Adrenal gland (tissue), 9 donors: ENCODE measurements at regions not wholly inside any gene's neighbourhood (a gene's known extent, or its start where the extent isn't known, plus 50 kb on each side); places are given as distances from the start of the nearest gene placed in this dataset.

Source experiments
- DNase-seq, 7 donors: peaks; one replicate each; pipeline ENCODE4 v3.0.0-alpha.2; 2019 to 2020
- H3K27ac ChIP-seq, 5 donors: fragments of 200-600 bp; sonication (generic) in 4 of 5; 1 replicate in 3 of 5; 2 replicates in 2 of 5; pipeline versions ENCODE4 v1.5.1 to v1.8.0; 2016 to 2020; ENCODE audit warnings: mild to moderate bottlenecking in 1 of 5
- H3K27me3 ChIP-seq: fragments of 200-600 bp; 2 replicates; pipeline ENCODE4 v1.8.0; 2021
- H3K36me3 ChIP-seq, 2 donors: fragments of 200-600 bp; replicated peaks in 1 of 2; 1 replicate in 1 of 2; 2 replicates in 1 of 2; pipeline versions ENCODE4 v1.5.1 to v1.8.0; 2018 to 2022
- H3K4me1 ChIP-seq, 2 donors: fragments of 200-600 bp; replicated peaks in 1 of 2; 1 replicate in 1 of 2; 2 replicates in 1 of 2; pipeline versions ENCODE4 v1.5.1 to v1.8.0; 2018 to 2021
- H3K4me3 ChIP-seq, 4 donors: fragments of 200-600 bp; sonication (generic) in 3 of 4; one replicate each; pipeline ENCODE4 v1.5.1; 2016 to 2018
- H3K9me3 ChIP-seq, 3 donors: fragments of 200-600 bp; sonication (generic) in 1 of 3; replicated peaks in 1 of 3; 1 replicate in 2 of 3; 2 replicates in 1 of 3; pipeline versions ENCODE4 v1.5.1 to v1.8.0; 2016 to 2021
- POLR2A ChIP-seq, 2 donors: fragments of 450-650 bp; IDR thresholded peaks; one replicate each; pipeline ENCODE4 v1.6.1; 2017; ENCODE audit warnings: antibody characterized with exemption in 2 of 2, mild to moderate bottlenecking in 2 of 2, moderate library complexity in 1 of 2
- WGBS, 4 donors: extraction: QIAGEN DNeasy Blood & Tissue Kit in 2 of 4; methylation state at CpG; one replicate each; pipeline versions ENCODE4 v1.1.5 to v1.1.7; 2013 to 2017; 5-methylcytosine and 5-hydroxymethylcytosine counted together
- intact Hi-C, 2 donors: fragments of 100-400 bp; cut with DNase I; formaldehyde crosslinking; loops; one replicate each; pipeline versions ENCODE4 v1.14.1 to v1.15.0; 2022 to 2023
- TF ChIP-seq, protein P1 (sequence below), 6 experiments: fragments of 450-650 bp in 4 of 6; fragments of 200-600 bp in 2 of 6; sonication (generic) in 1 of 6; IDR thresholded peaks; 1 replicate in 5 of 6; 2 replicates in 1 of 6; pipeline versions ENCODE4 v1.5.1 to v1.8.0; 2016 to 2021; ENCODE audit warnings: antibody characterized with exemption in 6 of 6, mild to moderate bottlenecking in 2 of 6, moderate library complexity in 1 of 6
- donor health status: healthy with polysubstance abuse.
- donor health status: Bipolar disorder and iron deficiency.
- donor health status: DM: yes; HTN: yes; CAD: no.
- donor health status: DM: no; HTN: no; CAD: no.
- donor health status: DM: no; HTN: no; CAD: no.

DNA sequence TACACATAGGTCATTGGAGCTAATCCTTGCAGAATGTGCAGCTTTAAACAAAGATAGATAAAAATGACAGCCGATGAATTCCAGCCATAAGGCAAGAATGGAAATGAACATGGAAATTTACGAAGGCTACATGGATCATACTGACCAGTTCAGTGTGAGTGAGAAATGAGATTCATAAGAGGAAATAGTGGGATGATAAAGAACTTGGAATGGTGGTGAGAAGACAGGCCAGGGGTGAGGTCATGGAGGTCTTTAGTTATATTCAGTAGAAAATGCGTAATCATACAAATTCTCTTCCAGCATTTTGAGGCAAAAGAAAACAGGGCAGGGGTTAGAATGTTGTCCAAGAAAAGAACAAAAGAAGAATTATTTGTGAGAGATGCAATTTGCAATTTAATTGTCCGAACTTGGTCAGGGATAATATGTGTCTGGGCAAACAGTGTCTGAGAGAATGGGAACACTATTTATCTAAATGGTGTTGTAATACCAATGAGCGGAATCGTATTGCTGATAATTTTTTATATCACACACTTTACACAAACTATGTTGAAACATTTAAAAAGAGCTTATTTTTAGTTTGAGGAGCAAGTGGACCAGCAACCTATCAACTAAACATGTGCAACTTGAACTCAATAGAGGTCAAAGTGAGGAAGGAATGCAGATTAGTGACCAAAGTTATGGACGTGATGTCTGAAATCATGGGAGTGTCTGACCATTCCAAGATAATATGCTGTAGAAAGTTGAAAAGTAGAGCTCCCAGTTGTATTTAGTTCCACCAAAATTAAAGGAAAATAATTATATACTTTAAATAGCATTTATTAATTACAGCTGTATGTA is 739.0 kb upstream of the NCAM2 start:
- H3K36me3 ChIP-seq: no peaks in the 10 kb centered on the region
- H3K4me1 ChIP-seq: no peaks in the 10 kb centered on the region
- H3K27me3 ChIP-seq: no peaks in the 10 kb centered on the region
- H3K9me3 ChIP-seq: no peaks in the 10 kb centered on the region
- intact Hi-C loops: no loop called here
- H3K4me3 ChIP-seq: no peak overlapping the region
- TF ChIP-seq, protein P1, sequence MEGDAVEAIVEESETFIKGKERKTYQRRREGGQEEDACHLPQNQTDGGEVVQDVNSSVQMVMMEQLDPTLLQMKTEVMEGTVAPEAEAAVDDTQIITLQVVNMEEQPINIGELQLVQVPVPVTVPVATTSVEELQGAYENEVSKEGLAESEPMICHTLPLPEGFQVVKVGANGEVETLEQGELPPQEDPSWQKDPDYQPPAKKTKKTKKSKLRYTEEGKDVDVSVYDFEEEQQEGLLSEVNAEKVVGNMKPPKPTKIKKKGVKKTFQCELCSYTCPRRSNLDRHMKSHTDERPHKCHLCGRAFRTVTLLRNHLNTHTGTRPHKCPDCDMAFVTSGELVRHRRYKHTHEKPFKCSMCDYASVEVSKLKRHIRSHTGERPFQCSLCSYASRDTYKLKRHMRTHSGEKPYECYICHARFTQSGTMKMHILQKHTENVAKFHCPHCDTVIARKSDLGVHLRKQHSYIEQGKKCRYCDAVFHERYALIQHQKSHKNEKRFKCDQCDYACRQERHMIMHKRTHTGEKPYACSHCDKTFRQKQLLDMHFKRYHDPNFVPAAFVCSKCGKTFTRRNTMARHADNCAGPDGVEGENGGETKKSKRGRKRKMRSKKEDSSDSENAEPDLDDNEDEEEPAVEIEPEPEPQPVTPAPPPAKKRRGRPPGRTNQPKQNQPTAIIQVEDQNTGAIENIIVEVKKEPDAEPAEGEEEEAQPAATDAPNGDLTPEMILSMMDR (IDR thresholded peaks at IDR 0.05): no peak
- no peak for TF ChIP-seq POLR2A (IDR thresholded peaks at IDR 0.05)
- DNase-seq: no peak
- no peak overlapping the region for H3K27ac ChIP-seq
- 67 to 77% (median 72%) methylated on average over 7 of the region's 7 CpGs for WGBS, 4 donors

DNA sequence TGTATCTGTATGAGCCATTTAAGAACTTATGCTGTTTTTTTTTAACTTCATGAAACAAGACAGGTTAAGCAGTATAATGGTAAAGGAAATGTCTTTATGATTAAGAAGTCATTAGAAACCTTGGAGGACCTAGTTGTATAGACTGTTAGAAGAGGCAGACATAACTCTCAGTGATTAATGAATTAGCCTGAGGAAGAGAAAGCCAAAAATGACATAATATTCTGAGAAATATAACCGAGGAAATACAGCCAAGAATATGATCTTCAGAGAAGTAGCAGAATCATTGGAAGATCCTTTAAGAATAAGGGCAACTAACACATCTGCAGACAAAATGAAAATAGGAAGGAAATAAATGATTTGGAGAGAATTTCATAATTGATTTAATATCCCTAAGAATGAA is 738.1 kb upstream of the NCAM2 start:
- 36 to 56% (median 49%) methylated on average over 1 of the region's 1 CpG for WGBS, 4 donors
- Histone ChIP-seq H3K27me3 (no peaks in the 10 kb centered on the region), H3K9me3 (no peaks in the 10 kb centered on the region), H3K36me3 (no peaks in the 10 kb centered on the region), H3K4me1 (no peaks in the 10 kb centered on the region), H3K27ac (no peak overlapping the region), H3K4me3 (no peak overlapping the region)
- DNase-seq: no peak
- TF ChIP-seq, protein P1 (IDR thresholded peaks at IDR 0.05): no peak
- no peak for TF ChIP-seq POLR2A (IDR thresholded peaks at IDR 0.05)
- intact Hi-C loops: no loop called here

- 68 to 75% (median 72%) methylated on average over 5 of the region's 5 CpGs for WGBS, 4 donors
- Histone ChIP-seq H3K4me3 (no peak overlapping the region), H3K27ac (no peak overlapping the region), H3K36me3 (no peaks in the 10 kb centered on the region), H3K27me3 (no peaks in the 10 kb centered on the region), H3K9me3 (no peaks in the 10 kb centered on the region), H3K4me1 (no peaks in the 10 kb centered on the region)
- intact Hi-C loops: no loop called here
- no peak for DNase-seq
- TF ChIP-seq POLR2A (IDR thresholded peaks at IDR 0.05): no peak
- TF ChIP-seq, protein P1 (IDR thresholded peaks at IDR 0.05): no peak
These were observed 736.8 kb upstream of the NCAM2 start for GRCh38 chr21:20261364-20261763.

DNA sequence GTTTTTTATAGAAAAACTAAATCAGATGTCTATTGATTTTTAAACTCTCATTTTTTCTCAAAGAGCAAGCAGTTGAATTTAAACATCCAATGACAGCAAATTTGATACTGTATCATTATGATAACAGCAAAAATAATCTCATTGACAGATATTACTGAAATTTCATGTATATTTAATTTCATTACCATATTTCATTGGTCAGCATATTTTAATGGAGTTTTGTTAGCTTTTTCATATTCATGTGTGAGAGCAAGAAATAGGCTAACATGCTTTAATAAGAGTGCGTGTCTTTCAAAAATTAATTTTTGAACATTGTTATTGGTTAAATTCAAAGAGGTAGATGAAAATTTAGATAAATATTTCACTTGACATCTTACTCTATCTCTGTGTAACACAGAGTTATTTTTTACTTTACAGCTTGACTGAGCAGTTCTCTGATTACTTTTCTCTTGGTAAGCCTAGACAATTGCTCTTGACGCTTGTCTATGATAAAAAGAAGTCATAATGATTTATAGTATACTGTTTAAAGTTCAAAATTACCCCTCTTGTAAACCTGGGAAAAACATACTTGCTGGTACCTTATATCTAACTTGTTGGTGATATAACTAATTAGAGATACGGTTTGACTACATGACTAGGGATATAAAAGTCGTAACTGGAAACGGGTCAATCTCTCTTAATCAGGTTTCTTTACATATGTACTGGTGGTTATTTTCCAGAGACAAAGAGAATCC is 732.3 kb upstream of the NCAM2 start:
- 81 to 91% (median 83%) methylated on average over 5 of the region's 5 CpGs for WGBS, 4 donors
- H3K27me3 ChIP-seq: no peaks in the 10 kb centered on the region
- intact Hi-C loops: no loop called here
- H3K4me1 ChIP-seq: no peaks in the 10 kb centered on the region
- H3K9me3 ChIP-seq: no peaks in the 10 kb centered on the region
- no peak for TF ChIP-seq POLR2A (IDR thresholded peaks at IDR 0.05)
- TF ChIP-seq, protein P1 (IDR thresholded peaks at IDR 0.05): no peak
- H3K36me3 ChIP-seq: no peaks in the 10 kb centered on the region
- H3K4me3 ChIP-seq: no peak overlapping the region
- no peak for DNase-seq
- H3K27ac ChIP-seq: no peak overlapping the region
